Adrenal gland (tissue), 5 donors: ENCODE measurements at regions not wholly inside any gene's neighbourhood (a gene's known extent, or its start where the extent isn't known, plus 50 kb on each side); places are given as distances from the start of the nearest gene placed in this dataset.

Source experiments
- CTCF ChIP-seq, 6 experiments: fragments of 450-650 bp in 4 of 6; fragments of 200-600 bp in 2 of 6; sonication (generic) in 1 of 6; IDR thresholded peaks; 1 replicate in 5 of 6; 2 replicates in 1 of 6; pipeline versions ENCODE4 v1.5.1 to v1.8.0; 2016 to 2021; ENCODE audit warnings: antibody characterized with exemption in 6 of 6, mild to moderate bottlenecking in 2 of 6, moderate library complexity in 1 of 6
- POLR2A ChIP-seq, 2 donors: fragments of 450-650 bp; IDR thresholded peaks; one replicate each; pipeline ENCODE4 v1.6.1; 2017; ENCODE audit warnings: antibody characterized with exemption in 2 of 2, mild to moderate bottlenecking in 2 of 2, moderate library complexity in 1 of 2
- donor health status: DM: no; HTN: no; CAD: no.

- TF ChIP-seq POLR2A (IDR thresholded peaks at IDR 0.05): no peak
- no peak for TF ChIP-seq CTCF (IDR thresholded peaks at IDR 0.05)
These were observed 747.1 kb downstream of the CDH8 start for GRCh38 chr16:61289141-61289540.
